Cerebellar nuclear complex (tissue), 1 donor: ENCODE measurements at regions not wholly inside any gene's neighbourhood (a gene's known extent, or its start where the extent isn't known, plus 50 kb on each side); places are given as distances from the start of the nearest gene placed in this dataset.
"Not testable (repeated sequence)": the region's sequence is repeated elsewhere in the genome, so short reads cannot be mapped to it uniquely, and the experiment has no call there.

Experiments
- DNase-seq, 2 experiments: peaks; one replicate each; lab custom pipeline; 2025; lab: John Stamatoyannopoulos, UW

DNA sequence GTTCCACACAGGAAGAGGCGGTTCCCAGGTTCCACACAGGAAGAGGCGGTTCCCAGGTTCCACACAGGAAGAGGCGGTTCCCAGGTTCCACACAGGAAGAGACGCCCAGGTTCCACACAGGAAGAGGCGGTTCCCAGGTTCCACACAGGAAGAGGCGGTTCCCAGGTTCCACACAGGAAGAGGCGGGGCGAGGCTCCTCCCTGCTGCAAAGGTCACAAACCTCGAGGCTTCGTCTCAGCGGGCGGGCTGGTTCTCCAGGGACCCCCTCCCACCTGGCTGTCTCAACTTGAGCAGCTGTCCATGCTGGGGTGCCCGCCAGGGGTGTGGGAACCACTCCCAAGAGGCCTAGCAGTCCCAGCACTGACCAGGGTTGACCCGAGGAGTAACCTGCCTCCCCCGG, 94.3 kb upstream of the RUFY1 start:
- not testable (repeated sequence) for DNase-seq

DNA sequence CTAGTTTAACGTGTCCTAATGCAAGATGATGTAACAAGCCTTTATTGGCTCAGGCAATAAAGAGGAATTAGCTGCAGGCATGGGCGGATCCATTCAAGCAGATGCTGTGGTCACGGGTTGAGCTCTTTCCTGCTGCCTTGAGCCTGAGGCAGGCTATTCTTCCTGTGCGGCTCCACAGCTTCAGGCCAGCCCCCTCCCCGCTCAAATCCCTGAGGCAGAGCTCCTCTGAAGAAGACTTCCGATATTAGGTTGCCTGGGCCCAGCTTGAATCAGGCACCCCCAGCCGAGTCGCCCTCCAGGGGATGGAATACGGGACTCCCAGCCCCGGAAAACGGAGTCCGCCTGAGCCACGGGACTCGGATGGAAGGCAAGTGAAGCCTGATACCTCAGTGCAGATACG, 95.0 kb upstream of the RUFY1 start:
- DNase-seq = no peak

- no peak for DNase-seq
These were observed 96.0 kb upstream of the RUFY1 start for GRCh38 chr5:179454356-179454755.

DNA sequence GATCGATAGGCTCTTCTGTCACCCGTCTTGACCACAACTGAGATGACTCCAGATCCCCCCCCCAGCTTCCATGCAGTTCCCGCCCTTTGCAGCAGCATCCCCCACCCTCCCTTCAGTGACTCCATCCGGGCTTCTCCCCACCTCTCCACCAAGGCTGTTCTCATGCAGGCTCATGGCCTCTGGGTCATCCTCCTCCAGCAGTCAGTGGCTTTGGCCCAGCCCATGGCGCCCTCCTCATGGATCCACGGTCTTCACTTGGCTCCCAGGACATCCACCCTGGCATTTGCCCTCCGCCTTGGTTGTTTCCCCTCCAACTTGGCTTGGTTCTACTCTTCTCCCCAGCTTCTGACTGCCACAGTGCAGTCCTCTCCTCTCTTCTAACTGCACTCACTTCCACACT, 96.7 kb upstream of the RUFY1 start:
- no peak for DNase-seq

- no peak for DNase-seq
These were observed 97.8 kb upstream of the RUFY1 start for GRCh38 chr5:179452356-179453230.

DNA sequence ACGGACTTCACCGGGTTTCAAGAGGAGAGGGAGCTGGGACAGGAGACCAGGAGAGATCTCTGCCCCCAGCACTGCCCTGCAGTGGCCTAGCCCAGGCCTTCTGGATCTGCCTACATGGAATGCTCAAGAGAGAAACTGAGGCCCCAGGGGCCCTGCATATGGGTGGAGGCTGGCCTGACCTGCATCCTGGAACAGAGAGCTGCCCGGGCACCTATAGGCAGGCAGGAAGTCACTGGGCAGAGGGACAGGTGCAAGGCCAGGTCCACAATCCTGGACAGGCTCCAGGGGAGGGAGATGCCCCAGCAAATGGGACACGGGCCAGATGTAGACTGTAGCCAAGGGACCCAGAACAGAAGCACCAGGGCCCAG, 98.5 kb upstream of the RUFY1 start:
- DNase-seq = no peak

GRCh38 chr5:179451114-179451827, 99.1 kb upstream of the RUFY1 start:
- no peak for DNase-seq

DNA sequence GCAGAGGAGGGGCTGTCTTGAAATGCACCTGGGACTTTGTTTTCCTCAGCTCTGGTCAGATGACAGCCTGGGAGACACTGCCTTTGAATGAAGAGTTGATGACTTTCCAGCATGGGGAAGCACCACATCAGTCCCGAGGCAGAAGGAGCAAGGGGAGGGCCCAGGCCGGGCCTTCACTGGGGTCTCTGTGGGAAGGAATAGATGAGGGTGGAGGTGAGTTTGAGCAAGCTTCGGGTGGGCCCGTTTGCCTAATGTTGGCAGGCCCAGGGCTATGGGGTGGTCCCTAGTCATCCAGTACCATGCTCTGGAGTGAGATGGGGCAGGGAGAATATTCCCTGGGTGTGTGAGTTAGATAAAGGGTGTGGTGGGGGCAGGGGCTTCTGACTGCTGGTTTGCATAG, 100.4 kb upstream of the RUFY1 start:
- DNase-seq = not testable (repeated sequence)

DNA sequence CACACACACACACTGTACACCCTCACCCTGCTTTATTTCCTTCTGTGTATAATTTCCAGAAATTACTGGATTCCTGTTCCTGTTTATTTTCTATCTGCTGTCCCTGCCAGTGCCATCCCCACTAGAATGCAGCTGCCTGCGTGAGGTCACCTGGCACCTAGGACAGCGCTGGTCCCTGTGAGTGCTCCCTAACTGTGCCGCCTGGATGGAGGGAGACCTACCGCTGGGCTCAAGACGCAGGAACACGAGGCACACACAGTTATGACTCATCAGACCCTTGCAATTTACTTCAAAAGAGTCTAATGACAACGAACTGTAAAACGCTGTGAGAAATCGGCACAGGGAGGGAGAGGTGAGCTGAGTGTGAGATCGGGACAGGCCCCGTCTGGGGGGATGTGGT, 102.1 kb upstream of the RUFY1 start:
- DNase-seq = not testable (repeated sequence)

DNA sequence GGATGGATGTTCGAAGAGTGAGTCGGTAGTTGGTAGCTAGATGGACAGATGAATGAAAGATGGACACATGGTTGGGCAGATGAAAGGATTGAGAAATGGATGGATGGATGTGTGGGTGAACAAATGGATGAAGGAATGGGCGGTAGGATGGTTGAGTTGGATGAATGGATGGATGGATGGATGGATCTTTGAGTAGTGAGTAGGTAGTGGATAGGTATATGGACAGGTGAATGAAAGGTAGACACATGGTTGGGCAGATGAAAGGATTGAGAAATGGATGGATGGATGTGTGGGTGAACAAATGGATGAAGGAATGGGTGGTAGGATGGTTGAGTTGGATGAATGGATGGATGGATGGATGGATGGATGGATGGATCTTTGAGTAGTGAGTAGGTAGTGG, 97.0 kb upstream of the ADAMTS2 start:
- not testable (repeated sequence) for DNase-seq

- DNase-seq = no peak
These were observed 94.1 kb upstream of the ADAMTS2 start for GRCh38 chr5:179439181-179439985.

DNA sequence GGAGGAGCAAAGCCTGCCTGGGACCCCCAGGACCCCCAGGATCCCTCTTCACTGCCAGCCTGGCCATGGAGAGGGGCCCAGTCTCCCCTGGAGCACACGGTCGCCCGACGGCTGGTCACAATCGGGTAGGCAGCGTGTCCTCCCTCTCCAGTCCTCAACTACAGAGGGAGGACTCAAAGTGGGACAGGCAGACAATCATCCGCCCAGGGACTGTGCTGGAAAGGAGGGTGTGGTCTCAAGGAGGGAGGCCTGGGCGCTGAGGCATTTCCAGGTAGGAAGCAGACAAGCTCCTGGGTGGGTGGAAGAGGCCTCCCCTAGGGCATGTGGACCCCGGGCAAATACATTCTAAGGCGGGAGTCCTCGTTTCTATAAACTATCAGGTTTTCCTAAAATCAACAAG, 93.2 kb upstream of the ADAMTS2 start:
- no peak for DNase-seq

DNA sequence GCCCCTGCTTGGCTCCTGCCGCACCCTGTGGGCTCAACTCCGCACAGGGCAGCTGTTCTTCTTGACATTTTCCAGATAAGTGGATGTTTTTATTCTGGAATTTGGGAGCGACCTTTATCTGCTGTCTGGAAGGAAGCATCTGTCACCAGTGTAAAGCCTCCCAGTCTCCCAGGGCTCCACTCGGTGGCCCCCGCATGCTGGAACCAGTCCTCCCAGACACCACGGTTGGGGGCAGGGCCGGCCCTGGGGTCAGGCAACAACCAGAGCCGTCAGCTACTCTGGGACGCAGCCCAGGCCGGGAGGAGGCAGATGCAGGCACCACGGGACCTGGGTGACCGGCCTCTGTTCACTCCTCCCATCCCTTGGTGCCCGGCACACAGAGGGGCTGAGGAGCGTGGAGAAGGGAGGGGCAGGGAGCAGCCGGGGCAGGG, 92.8 kb upstream of the ADAMTS2 start:
- DNase-seq = no peak

DNA sequence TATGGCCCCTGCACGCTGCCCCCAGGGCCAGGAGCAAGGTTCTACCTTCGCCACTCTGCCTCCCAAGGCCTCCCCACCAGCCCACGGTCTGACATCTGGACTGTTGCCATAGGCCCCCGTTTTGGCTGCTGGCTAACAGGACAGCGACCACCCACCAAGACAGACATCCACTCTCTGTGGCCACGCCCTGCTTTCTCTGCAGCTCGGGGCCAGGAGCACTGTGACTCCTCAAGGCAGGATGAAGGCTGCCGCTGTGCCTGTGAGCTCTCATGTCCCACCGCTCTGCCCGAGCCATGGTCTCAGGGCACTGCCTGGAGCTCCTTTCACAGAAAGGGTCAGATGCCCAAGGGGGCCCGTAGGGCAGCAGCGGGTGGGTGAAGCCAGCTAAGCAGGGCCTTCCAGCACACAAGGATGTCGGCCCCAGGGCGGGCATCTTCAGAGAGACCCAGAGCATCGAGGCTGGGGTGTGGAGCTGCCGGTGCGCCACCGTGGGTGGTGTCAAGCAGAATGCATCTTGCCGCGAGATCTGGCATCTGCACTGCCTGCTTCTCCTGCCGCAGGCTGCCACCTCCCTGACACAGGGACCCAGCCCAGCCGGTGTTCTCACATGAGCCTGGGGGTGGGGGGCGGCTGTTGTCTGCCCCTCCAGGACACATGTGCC, 92.2 kb upstream of the ADAMTS2 start:
- no peak for DNase-seq

- DNase-seq = no peak
These were observed 91.3 kb upstream of the ADAMTS2 start for GRCh38 chr5:179436321-179437122.

GRCh38 chr5:179435731-179436315, 90.6 kb upstream of the ADAMTS2 start:
- no peak for DNase-seq

DNA sequence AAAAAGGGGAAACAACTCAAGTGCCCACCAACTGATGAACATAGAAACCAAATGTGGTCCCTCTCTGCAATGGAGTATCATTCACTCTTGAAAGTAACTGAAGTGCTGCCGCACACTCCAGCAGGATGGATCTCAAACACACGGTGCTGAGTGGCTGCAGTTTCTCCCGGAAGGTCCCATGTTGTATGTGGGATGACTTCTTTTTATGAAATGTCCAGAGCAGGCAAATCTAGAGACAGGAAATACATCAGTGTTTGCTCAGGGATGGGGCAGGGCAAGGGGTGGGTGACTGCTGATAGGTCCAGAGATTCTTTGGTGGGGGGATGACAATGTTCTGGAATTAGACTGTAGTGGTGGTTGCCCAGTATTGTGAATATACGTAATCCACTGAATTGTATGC, 89.9 kb upstream of the ADAMTS2 start:
- no peak for DNase-seq

- DNase-seq = no peak
These were observed 87.3 kb upstream of the ADAMTS2 start for GRCh38 chr5:179432547-179432946.

GRCh38 chr5:179431221-179431824, 86.1 kb upstream of the ADAMTS2 start:
- no peak for DNase-seq
